IMR-90 (cell line): ENCODE measurements at regions not wholly inside any gene's neighbourhood (a gene's known extent, or its start where the extent isn't known, plus 50 kb on each side); places are given as distances from the start of the nearest gene placed in this dataset.

Source experiments
- CEBPB ChIP-seq: IDR thresholded peaks from 2 replicates; pipeline ENCODE4 v1.6.1; 2012; ENCODE audit warnings: low read depth, low read length, improper control_type of control experiment
- CHD1 ChIP-seq: IDR thresholded peaks from 2 replicates; pipeline ENCODE4 v1.6.1; 2012; ENCODE audit warnings: low read depth, low read length, improper control_type of control experiment
- MAFK ChIP-seq: IDR thresholded peaks from 2 replicates; pipeline ENCODE4 v1.6.1; 2012; ENCODE audit warnings: low read depth, low read length, improper control_type of control experiment
- POLR2A ChIP-seq: IDR thresholded peaks from 2 replicates; pipeline ENCODE4 v1.6.1; 2012; ENCODE audit warnings: mild to moderate bottlenecking, low read depth, low read length
- SMC3 ChIP-seq: fragments of 150-350 bp; IDR thresholded peaks from 2 replicates; pipeline ENCODE4 v1.6.1; 2016; ENCODE audit warnings: low read depth, mild to moderate bottlenecking, antibody characterized with exemption, low read length, moderate library complexity
- TF ChIP-seq, protein P1 (sequence below): conservative IDR thresholded peaks from 2 replicates; pipeline ENCODE4 v1.5.1; 2012; ENCODE audit warnings: mild to moderate bottlenecking, low read depth, low read length, improper control_type of control experiment
- TF ChIP-seq, protein P2 (sequence below): fragments of 150-350 bp; IDR thresholded peaks from 2 replicates; pipeline ENCODE4 v1.6.1; 2017; ENCODE audit warnings: mild to moderate bottlenecking, antibody characterized with exemption, low read length, low read depth
- TF ChIP-seq, protein P3 (sequence below): fragments of 150-350 bp; IDR thresholded peaks from 2 replicates; pipeline ENCODE4 v1.6.1; 2016; ENCODE audit warnings: low read depth, mild to moderate bottlenecking, low read length, moderate library complexity, borderline replicate concordance

DNA sequence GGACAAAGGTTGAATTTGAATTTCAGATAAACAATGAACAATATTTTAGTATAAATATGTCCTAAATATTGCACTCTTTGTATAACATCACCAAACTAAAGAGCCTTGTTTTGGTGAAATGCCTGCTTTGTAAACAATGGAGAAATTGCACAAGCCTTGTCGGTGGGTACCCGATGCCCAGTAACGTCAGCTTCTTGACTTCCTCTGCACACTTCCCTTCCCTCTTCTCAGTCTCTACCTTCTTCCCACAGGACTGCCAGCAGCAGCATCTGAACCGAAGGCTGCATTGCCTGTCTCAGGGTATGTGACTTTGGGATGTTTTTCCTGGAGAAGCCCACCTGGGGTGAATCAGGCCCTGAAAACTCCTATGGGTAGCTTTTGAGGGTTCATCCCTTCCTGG, 113.9 kb downstream of the UTP18 start:
- TF ChIP-seq, protein P1, sequence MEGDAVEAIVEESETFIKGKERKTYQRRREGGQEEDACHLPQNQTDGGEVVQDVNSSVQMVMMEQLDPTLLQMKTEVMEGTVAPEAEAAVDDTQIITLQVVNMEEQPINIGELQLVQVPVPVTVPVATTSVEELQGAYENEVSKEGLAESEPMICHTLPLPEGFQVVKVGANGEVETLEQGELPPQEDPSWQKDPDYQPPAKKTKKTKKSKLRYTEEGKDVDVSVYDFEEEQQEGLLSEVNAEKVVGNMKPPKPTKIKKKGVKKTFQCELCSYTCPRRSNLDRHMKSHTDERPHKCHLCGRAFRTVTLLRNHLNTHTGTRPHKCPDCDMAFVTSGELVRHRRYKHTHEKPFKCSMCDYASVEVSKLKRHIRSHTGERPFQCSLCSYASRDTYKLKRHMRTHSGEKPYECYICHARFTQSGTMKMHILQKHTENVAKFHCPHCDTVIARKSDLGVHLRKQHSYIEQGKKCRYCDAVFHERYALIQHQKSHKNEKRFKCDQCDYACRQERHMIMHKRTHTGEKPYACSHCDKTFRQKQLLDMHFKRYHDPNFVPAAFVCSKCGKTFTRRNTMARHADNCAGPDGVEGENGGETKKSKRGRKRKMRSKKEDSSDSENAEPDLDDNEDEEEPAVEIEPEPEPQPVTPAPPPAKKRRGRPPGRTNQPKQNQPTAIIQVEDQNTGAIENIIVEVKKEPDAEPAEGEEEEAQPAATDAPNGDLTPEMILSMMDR: no peak
- no peak for TF ChIP-seq SMC3
- TF ChIP-seq, protein P2, sequence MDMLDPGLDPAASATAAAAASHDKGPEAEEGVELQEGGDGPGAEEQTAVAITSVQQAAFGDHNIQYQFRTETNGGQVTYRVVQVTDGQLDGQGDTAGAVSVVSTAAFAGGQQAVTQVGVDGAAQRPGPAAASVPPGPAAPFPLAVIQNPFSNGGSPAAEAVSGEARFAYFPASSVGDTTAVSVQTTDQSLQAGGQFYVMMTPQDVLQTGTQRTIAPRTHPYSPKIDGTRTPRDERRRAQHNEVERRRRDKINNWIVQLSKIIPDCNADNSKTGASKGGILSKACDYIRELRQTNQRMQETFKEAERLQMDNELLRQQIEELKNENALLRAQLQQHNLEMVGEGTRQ: no peak
- no peak for TF ChIP-seq CEBPB
- TF ChIP-seq, protein P3, sequence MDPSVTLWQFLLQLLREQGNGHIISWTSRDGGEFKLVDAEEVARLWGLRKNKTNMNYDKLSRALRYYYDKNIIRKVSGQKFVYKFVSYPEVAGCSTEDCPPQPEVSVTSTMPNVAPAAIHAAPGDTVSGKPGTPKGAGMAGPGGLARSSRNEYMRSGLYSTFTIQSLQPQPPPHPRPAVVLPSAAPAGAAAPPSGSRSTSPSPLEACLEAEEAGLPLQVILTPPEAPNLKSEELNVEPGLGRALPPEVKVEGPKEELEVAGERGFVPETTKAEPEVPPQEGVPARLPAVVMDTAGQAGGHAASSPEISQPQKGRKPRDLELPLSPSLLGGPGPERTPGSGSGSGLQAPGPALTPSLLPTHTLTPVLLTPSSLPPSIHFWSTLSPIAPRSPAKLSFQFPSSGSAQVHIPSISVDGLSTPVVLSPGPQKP: no peak
- no peak for TF ChIP-seq MAFK
- TF ChIP-seq CHD1: no peak
- TF ChIP-seq POLR2A: no peak
